Tibial nerve (tissue), 4 donors: ENCODE measurements at regions not wholly inside any gene's neighbourhood (a gene's known extent, or its start where the extent isn't known, plus 50 kb on each side); places are given as distances from the start of the nearest gene placed in this dataset.

Source experiments
- CTCF ChIP-seq, 5 experiments: fragments of 200-600 bp in 3 of 5; fragments of 450-650 bp in 2 of 5; sonication (generic) in 3 of 5; IDR thresholded peaks; one replicate each; pipeline ENCODE4 v1.5.1; 2016 to 2019; ENCODE audit warnings: antibody characterized with exemption in 5 of 5, mild to moderate bottlenecking in 3 of 5, moderate library complexity in 2 of 5
- EP300 ChIP-seq, 2 donors: sonication (generic); formaldehyde crosslinking; IDR thresholded peaks; one replicate each; pipeline ENCODE4 v1.6.1; 2017; ENCODE audit warnings: antibody characterized with exemption in 2 of 2, mild to moderate bottlenecking in 1 of 2
- POLR2A ChIP-seq, 2 donors: fragments of 450-650 bp; IDR thresholded peaks; one replicate each; pipeline ENCODE4 v1.6.1; 2017; ENCODE audit warnings: antibody characterized with exemption in 2 of 2, mild to moderate bottlenecking in 2 of 2, moderate library complexity in 2 of 2

GRCh38 chr1:10888791-10889649, 92.6 kb upstream of the CASZ1 start:
- TF ChIP-seq POLR2A (IDR thresholded peaks at IDR 0.05), result no peak
- TF ChIP-seq CTCF (IDR thresholded peaks at IDR 0.05), result no peak
- no peak for TF ChIP-seq EP300 (IDR thresholded peaks at IDR 0.05)
